Umbilical cord (tissue), 1 donor: ENCODE measurements at regions not wholly inside any gene's neighbourhood (a gene's known extent, or its start where the extent isn't known, plus 50 kb on each side); places are given as distances from the start of the nearest gene placed in this dataset.
"Not testable (repeated sequence)": the region's sequence is repeated elsewhere in the genome, so short reads cannot be mapped to it uniquely, and the experiment has no call there.

Experiments
- DNase-seq: peaks from one replicate; pipeline ENCODE4 v3.0.0-alpha.2; 2015; ENCODE audit warnings: low spot score

- DNase-seq: no peak
Observed at GRCh38 chr5:86525622-86526021, 92.1 kb upstream of the COX7C start.

DNA sequence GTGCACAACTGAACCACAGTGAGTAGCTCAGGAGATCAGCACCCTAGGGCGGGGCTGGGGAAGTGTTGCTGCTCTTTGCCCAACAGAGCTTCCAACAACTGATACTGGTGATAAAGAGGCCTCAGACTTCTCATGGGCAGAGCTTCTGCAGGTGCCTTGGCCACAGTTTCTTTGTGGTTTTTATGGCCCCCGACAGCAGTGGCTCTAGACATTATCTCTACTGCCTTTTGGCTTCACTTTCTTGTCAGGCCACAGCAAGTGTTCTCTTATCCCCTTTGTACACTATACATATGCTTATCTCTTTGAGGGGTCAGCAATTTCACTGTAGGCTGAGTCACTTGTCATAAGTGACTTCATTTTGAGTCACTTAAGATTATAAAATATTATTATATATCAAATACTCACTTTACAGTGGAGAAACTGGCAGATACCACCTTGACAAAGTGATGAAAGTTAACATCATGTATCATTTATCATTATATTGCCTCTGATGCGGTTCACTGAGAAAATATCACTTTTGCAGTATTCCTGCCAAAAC lies 90.9 kb upstream of the COX7C start:
- no peak for DNase-seq

DNA sequence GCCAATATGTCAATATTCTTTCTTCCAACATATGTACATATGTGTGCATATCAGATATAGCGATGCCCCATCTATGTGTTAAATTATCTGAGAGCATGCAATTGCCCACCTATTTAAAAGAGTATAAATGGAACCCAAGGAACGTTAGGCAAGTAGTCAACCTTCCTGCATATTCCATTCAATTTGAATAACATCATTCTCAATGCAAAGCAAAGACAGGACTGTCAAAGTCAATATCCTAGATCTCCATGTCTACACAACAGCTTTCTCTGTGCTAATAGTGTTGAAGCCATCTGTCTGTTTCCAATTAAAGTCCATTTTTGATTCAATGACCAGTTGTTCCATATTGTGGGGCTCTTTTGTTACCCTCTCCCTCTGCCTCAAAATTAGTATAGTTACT lies 85.3 kb upstream of the COX7C start:
- no peak for DNase-seq

DNA sequence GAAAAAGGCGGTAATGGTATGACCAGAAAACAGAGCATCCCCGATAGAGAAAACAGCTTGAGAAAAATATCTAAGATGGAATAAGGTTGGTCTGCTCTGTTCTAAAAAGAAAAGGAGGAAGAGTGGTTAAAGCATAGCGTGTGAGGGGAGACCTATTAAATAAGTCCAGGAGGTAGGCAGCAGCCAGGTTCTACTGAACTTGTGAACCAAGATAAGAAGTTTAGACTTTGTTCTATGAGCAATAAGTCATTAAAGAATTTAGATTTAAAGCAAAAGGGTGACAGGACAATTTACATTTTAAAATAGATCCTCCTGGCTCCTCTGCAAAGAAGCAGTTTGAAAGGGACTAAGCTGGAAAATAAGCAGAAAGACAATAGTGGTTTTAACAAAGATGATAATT lies 81.3 kb upstream of the COX7C start:
- no peak for DNase-seq

DNA sequence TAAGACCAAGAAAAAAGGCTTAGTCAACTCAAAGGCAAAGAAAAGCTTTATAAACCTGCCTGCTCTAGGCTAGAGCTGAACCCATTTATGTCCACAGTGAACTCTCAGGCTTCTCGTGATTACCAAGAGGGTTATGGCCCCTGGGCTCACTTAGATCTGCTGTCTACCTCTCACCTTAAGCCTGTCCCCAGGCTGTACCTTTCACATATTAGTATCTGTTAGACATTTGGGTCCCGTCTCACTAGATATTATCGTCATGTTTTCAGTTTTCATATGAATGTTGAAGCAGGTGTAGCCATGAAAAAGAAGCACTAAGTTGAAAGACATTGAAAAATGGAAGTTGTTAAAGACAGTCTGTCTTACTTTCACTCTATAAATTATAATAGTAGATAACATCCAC lies 75.2 kb upstream of the COX7C start:
- no peak for DNase-seq

DNA sequence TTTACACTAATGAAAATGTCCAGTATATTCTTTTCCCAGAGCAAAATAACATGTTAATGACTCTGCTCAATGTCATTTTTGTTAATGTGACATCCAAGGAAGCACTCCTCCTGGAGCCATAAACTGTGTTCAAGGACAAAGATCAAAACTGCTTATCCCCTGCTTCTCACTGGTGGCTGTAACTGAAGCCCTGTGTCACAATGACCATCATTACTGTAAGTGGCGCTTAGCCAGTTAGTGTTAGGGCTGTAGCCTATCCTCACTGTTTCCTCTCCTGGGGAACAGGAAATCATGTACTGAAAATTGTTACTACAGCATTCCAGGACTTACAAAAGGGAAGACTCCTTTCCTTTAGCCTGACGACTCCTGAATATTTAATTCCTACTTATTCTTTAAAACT lies 71.7 kb upstream of the COX7C start:
- DNase-seq: no peak

GRCh38 chr5:86546582-86546981 lies 71.2 kb upstream of the COX7C start:
- no peak for DNase-seq

GRCh38 chr5:86554638-86555037 lies 63.1 kb upstream of the COX7C start:
- DNase-seq: no peak

DNA sequence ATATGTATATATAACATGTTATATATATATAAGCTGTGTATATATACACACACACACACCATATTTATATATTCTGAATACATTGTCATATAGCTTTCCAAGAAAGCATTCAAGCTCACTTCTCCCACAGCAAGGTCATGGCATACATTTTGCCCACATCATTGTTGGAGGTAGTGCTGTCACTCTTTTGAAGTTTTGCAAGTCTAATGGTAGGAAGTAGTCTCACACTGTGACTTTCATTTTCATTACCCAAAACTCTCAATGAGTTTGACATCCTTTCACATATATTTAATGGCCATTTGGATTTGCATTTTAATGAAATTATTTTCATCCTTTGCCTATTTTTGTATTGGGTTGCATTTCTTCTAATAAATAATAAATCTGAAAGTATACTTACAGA lies 59.8 kb upstream of the COX7C start:
- DNase-seq: no peak

GRCh38 chr5:86565197-86565789 lies 52.4 kb upstream of the COX7C start:
- DNase-seq: no peak

GRCh38 chr5:86566030-86566429 lies 51.7 kb upstream of the COX7C start:
- not testable (repeated sequence) for DNase-seq
